T-helper 9 cell (primary cell): ENCODE measurements at regions not wholly inside any gene's neighbourhood (a gene's known extent, or its start where the extent isn't known, plus 50 kb on each side); places are given as distances from the start of the nearest gene placed in this dataset.

ENCODE experiments used
- DNase-seq: peaks from one replicate; pipeline ENCODE4 v3.0.0-alpha.2; 2020

GRCh38 chr21:31497914-31498313 is 153.9 kb upstream of the TIAM1 start:
- no peak for DNase-seq

- no peak for DNase-seq
Measured at GRCh38 chr21:31493350-31493880, 149.4 kb upstream of the TIAM1 start.

- no peak for DNase-seq
Measured at GRCh38 chr21:31491617-31492016, 147.6 kb upstream of the TIAM1 start.

GRCh38 chr21:31490443-31490842 is 146.4 kb upstream of the TIAM1 start:
- no peak for DNase-seq

- no peak for DNase-seq
Measured at GRCh38 chr21:31489726-31490125, 145.7 kb upstream of the TIAM1 start.

GRCh38 chr21:31489014-31489413 is 145.0 kb upstream of the TIAM1 start:
- no peak for DNase-seq

GRCh38 chr21:31484219-31484618 is 140.2 kb upstream of the TIAM1 start:
- no peak for DNase-seq

GRCh38 chr21:31483146-31483545 is 139.1 kb upstream of the TIAM1 start:
- no peak for DNase-seq

GRCh38 chr21:31482460-31482859 is 138.4 kb upstream of the TIAM1 start:
- DNase-seq, result no peak

- no peak for DNase-seq
Measured at GRCh38 chr21:31480228-31480627, 136.2 kb upstream of the TIAM1 start.

- no peak for DNase-seq
Measured at GRCh38 chr21:31479714-31480113, 135.7 kb upstream of the TIAM1 start.

GRCh38 chr21:31479222-31479621 is 135.2 kb upstream of the TIAM1 start:
- no peak for DNase-seq

GRCh38 chr21:31476263-31477022 is 132.4 kb upstream of the TIAM1 start:
- DNase-seq, result no peak

GRCh38 chr21:31475223-31475622 is 131.2 kb upstream of the TIAM1 start:
- no peak for DNase-seq

GRCh38 chr21:31473685-31474345 is 129.8 kb upstream of the TIAM1 start:
- no peak for DNase-seq

GRCh38 chr21:31471865-31472264 is 127.8 kb upstream of the TIAM1 start:
- no peak for DNase-seq

GRCh38 chr21:31470896-31471694 is 127.0 kb upstream of the TIAM1 start:
- no peak for DNase-seq

- no peak for DNase-seq
Measured at GRCh38 chr21:31460980-31461379, 116.9 kb upstream of the TIAM1 start.

- DNase-seq, result no peak
Measured at GRCh38 chr21:31459457-31459856, 115.4 kb upstream of the TIAM1 start.

GRCh38 chr21:31457675-31458074 is 113.6 kb upstream of the TIAM1 start:
- no peak for DNase-seq

GRCh38 chr21:31456201-31456600 is 112.1 kb upstream of the TIAM1 start:
- no peak for DNase-seq

GRCh38 chr21:31455506-31455905 is 111.4 kb upstream of the TIAM1 start:
- DNase-seq, result no peak

- no peak for DNase-seq
Measured at GRCh38 chr21:31450980-31451379, 106.9 kb upstream of the TIAM1 start.
